ENCODE measurements at regions not wholly inside any gene's neighbourhood (a gene's known extent, or its start where the extent isn't known, plus 50 kb on each side); places are given as distances from the start of the nearest gene placed in this dataset.

DNA sequence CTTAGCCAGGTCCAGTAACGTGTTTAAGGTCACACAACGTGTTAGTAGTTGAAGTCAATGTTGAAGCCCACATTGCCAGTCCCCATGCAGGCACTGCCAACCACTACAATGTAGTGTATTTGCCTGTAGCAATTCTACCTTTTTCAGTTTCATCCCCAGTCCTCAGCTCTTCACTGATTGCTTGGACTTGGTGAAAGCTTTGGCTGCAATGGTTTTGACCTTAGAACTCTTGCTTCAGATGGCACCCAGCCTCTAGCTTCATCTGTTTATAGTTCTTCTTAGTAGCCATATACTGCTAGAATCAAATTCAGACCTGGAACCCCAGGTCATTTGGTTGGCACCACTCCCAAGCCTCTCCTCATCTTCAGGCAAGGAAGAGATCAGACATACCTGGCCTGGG, 345.4 kb upstream of the SEMA6D start:
- TF ChIP-seq, protein P1, sequence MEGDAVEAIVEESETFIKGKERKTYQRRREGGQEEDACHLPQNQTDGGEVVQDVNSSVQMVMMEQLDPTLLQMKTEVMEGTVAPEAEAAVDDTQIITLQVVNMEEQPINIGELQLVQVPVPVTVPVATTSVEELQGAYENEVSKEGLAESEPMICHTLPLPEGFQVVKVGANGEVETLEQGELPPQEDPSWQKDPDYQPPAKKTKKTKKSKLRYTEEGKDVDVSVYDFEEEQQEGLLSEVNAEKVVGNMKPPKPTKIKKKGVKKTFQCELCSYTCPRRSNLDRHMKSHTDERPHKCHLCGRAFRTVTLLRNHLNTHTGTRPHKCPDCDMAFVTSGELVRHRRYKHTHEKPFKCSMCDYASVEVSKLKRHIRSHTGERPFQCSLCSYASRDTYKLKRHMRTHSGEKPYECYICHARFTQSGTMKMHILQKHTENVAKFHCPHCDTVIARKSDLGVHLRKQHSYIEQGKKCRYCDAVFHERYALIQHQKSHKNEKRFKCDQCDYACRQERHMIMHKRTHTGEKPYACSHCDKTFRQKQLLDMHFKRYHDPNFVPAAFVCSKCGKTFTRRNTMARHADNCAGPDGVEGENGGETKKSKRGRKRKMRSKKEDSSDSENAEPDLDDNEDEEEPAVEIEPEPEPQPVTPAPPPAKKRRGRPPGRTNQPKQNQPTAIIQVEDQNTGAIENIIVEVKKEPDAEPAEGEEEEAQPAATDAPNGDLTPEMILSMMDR (conservative IDR thresholded peaks at IDR 0.05): no peak
- no peak overlapping the region for H3K27ac Mint-ChIP-seq (ENCODE audit: unreplicated experiment)
- H3K27me3 Mint-ChIP-seq (ENCODE audit: low read depth): no peaks in the 10 kb centered on the region
- H3K36me3 Mint-ChIP-seq (ENCODE audit: low read depth): no peaks in the 10 kb centered on the region
- peaks cover 3% of the 10 kb centered on the region for H3K9me3 Mint-ChIP-seq
- DNase-seq (ENCODE audit: low read depth, low spot score): no peak
- no peaks in the 10 kb centered on the region for H3K4me1 Mint-ChIP-seq
- no peak overlapping the region for H3K4me3 Mint-ChIP-seq

DNA sequence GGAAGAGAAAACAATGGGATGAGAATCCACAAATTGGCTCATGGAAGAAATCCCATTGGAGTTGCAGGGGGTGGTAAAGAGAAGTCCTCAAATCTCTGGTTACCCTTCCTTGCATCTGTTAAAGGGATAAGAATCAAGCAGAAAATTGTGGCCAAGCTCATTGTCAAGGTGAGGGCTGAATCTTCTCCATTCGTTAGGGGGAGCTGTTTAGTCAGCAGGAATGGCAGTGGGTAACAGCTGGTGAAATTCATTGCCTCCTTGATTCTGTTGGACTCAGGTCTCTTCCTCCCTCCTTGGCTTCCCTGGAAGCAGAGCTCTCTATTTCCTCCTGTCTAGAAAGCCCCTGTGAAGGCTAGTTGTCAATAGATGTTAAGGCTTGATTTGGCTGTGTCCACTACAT, 343.1 kb upstream of the SEMA6D start:
- no peak for DNase-seq (ENCODE audit: low read depth, low spot score)
- no peak overlapping the region for H3K27ac Mint-ChIP-seq (ENCODE audit: unreplicated experiment)
- no peaks in the 10 kb centered on the region for H3K9me3 Mint-ChIP-seq
- no peaks in the 10 kb centered on the region for H3K36me3 Mint-ChIP-seq (ENCODE audit: low read depth)
- TF ChIP-seq, protein P1 (conservative IDR thresholded peaks at IDR 0.05): no peak
- no peaks in the 10 kb centered on the region for H3K27me3 Mint-ChIP-seq (ENCODE audit: low read depth)
- no peaks in the 10 kb centered on the region for H3K4me1 Mint-ChIP-seq
- H3K4me3 Mint-ChIP-seq: no peak overlapping the region

DNA sequence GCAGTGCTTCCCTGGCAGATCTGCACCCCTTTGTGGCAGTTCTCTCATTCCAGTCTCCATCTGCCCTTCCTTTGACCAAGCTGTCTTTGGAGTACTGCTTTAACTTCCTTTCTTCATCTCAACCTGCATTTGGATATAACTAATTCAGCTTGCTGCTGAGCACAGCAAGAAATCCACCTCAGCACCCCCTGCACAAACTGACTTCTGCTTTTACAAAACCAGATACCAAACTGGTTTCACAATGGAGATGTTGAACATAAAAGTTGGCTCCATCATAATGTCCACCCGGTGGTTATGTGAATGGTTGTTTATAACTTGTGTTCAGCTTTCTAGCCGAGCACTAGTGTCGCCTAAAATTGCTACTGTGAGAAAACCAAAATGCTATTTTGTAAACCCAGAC, 341.1 kb upstream of the SEMA6D start:
- H3K4me1 Mint-ChIP-seq: no peaks in the 10 kb centered on the region
- TF ChIP-seq, protein P1 (conservative IDR thresholded peaks at IDR 0.05): no peak
- H3K27me3 Mint-ChIP-seq (ENCODE audit: low read depth): no peaks in the 10 kb centered on the region
- H3K36me3 Mint-ChIP-seq (ENCODE audit: low read depth): no peaks in the 10 kb centered on the region
- H3K4me3 Mint-ChIP-seq: no peak overlapping the region
- H3K9me3 Mint-ChIP-seq: no peaks in the 10 kb centered on the region
- DNase-seq (ENCODE audit: low read depth, low spot score): no peak
- H3K27ac Mint-ChIP-seq (ENCODE audit: unreplicated experiment): no peak overlapping the region

DNA sequence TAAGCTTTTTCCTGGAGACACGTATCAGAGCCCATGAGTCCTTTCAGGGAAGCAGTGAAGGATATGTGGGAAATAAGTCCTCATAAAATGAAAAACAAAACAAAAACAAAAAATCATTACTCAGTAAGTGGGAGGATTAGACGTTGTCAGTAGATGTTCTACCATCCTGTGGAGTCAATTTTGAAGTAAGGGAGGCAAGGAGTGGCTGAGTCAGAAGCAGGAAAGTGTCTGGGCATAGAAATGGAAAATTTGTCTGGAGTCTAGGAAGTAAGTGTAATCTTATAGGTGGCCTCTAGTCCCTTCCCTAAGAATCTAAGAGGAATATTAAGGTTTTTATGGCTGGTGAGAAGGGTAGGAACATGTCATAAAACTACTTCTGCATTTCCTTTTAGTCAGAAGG, 339.8 kb upstream of the SEMA6D start:
- DNase-seq (ENCODE audit: low read depth, low spot score): no peak
- TF ChIP-seq, protein P1 (conservative IDR thresholded peaks at IDR 0.05): no peak
- Mint-ChIP-seq H3K9me3 (no peaks in the 10 kb centered on the region), H3K27ac (ENCODE audit: unreplicated experiment) (peak overlapping the region; percentile 69), H3K4me1 (no peaks in the 10 kb centered on the region), H3K4me3 (no peak overlapping the region), H3K36me3 (ENCODE audit: low read depth) (no peaks in the 10 kb centered on the region), H3K27me3 (ENCODE audit: low read depth) (no peaks in the 10 kb centered on the region)

DNA sequence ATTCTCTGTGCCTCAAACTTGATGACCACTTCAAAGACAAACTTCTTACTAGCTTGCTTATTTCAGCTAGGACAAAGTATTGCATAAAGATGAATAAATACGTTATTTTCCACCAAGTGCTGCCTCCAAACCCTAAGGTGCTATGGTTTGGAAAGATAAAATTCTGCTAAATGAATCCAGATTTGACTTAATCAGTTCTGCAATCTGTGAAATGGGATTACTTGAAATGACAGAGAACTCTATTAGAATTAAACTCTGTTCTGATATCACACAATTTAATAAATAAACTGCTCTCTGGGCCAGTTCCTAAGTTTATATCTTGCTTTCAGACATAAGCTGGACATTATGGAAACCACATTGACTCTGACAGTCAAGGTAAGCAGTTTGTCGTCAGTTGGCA, 338.8 kb upstream of the SEMA6D start:
- no peak overlapping the region for H3K27ac Mint-ChIP-seq (ENCODE audit: unreplicated experiment)
- peaks cover under 1% of the 10 kb centered on the region for H3K4me1 Mint-ChIP-seq
- H3K36me3 Mint-ChIP-seq (ENCODE audit: low read depth): no peaks in the 10 kb centered on the region
- H3K9me3 Mint-ChIP-seq: no peaks in the 10 kb centered on the region
- H3K4me3 Mint-ChIP-seq: no peak overlapping the region
- TF ChIP-seq, protein P1 (conservative IDR thresholded peaks at IDR 0.05): no peak
- H3K27me3 Mint-ChIP-seq (ENCODE audit: low read depth): no peaks in the 10 kb centered on the region
- no peak for DNase-seq (ENCODE audit: low read depth, low spot score)

DNA sequence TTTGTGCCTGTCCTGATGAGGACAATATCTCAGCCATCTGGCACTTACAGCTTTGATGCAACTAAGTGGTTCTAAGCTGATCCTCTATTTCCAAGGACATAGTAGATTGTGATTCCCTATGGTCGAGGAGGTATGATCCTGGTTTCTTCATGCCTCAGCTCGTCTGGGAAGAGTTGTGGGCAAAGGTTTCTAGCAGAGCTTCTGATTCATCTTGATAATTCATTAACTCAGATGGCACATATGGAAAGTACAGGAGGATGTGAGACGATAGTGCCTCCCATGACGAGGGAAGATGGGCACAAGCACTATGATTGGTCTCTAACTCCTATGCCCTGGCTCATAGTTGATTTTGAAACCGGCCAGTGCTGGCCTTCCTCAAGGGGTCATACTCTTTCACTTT, 334.2 kb upstream of the SEMA6D start:
- peaks cover 13% of the 10 kb centered on the region for H3K4me1 Mint-ChIP-seq
- no peak overlapping the region for H3K27ac Mint-ChIP-seq (ENCODE audit: unreplicated experiment)
- TF ChIP-seq, protein P1 (conservative IDR thresholded peaks at IDR 0.05): no peak
- H3K27me3 Mint-ChIP-seq (ENCODE audit: low read depth): no peaks in the 10 kb centered on the region
- H3K9me3 Mint-ChIP-seq: no peaks in the 10 kb centered on the region
- DNase-seq (ENCODE audit: low read depth, low spot score): no peak
- H3K36me3 Mint-ChIP-seq (ENCODE audit: low read depth): no peaks in the 10 kb centered on the region
- no peak overlapping the region for H3K4me3 Mint-ChIP-seq
